ENCODE measurements at regions not wholly inside any gene's neighbourhood (a gene's known extent, or its start where the extent isn't known, plus 50 kb on each side); places are given as distances from the start of the nearest gene placed in this dataset.

DNA sequence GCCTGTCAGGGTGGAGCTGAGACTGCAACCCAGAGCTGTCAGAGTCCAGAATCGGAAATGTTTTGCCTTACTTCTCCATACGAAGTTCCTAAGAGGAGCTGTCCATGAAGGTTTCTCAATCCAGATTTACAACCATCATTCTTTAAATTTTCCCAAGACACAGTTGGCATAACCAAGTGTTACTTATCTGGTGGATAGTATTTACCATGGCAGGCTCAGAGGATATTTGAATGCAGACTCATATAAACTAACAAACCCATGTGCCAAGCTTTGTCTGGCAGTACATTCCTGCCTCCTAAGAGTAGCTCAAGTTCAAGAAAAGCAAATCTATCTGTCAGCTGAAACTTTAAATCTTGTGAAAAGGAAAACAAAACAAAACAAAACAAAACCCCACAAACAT is 267.9 kb downstream of the ZNF326 start (continued):
- TF ChIP-seq FOSL2 (IDR thresholded peaks at IDR 0.05): no peak
- no peak for TF ChIP-seq FOSL2 (CRISPR knock-in tag; IDR thresholded peaks at IDR 0.05)

DNA sequence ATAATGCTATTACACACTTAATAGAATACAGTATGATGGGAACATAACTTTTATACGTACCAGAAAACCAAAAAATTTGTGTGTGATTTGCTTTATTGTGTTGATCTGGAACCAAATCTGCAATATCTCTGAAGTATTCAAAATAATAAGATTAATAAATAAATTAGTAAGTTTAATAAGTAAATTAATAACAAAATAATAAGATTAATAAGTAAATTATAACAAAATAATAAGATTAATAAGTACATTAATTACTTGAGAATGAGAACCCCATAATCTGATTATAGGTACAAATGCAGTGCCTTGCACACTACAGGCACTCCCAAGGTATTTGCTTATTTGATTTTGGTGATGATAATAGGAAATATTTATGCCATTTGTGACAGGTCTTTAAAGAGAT is 267.4 kb downstream of the ZNF326 start:
- no peak for FAIRE-seq
- H3K4me3 ChIP-seq: no peak overlapping the region
- TF ChIP-seq MAZ (IDR thresholded peaks at IDR 0.05; ENCODE audit: borderline replicate concordance, low read depth, low read length) (no peak), HEYL (CRISPR knock-in tag; IDR thresholded peaks at IDR 0.05) (no peak), MAFK (IDR thresholded peaks at IDR 0.05; ENCODE audit: partially characterized antibody) (no peak), CBX8 (IDR thresholded peaks at IDR 0.05) (no peak), ZC3H11A (IDR thresholded peaks at IDR 0.05) (no peak), SMC3 (IDR thresholded peaks at IDR 0.05) (no peak), RNF2 (IDR thresholded peaks at IDR 0.05; ENCODE audit: borderline replicate concordance, low read depth) (no peak), CHD2 (IDR thresholded peaks at IDR 0.05; ENCODE audit: low read length, partially characterized antibody) (no peak), KDM1A (IDR thresholded peaks at IDR 0.05; ENCODE audit: low read depth) (no peak), GATA3 (IDR thresholded peaks at IDR 0.05; ENCODE audit: borderline replicate concordance) (no peak), RAD21 (conservative IDR thresholded peaks at IDR 0.05 in 1 of 2, IDR thresholded peaks at IDR 0.05 in 1 of 2) (no peak)
- TF ChIP-seq, protein P1, sequence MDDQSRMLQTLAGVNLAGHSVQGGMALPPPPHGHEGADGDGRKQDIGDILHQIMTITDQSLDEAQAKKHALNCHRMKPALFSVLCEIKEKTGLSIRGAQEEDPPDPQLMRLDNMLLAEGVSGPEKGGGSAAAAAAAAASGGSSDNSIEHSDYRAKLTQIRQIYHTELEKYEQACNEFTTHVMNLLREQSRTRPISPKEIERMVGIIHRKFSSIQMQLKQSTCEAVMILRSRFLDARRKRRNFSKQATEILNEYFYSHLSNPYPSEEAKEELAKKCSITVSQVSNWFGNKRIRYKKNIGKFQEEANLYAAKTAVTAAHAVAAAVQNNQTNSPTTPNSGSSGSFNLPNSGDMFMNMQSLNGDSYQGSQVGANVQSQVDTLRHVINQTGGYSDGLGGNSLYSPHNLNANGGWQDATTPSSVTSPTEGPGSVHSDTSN (IDR thresholded peaks at IDR 0.05): no peak
- TF ChIP-seq, protein P2, sequence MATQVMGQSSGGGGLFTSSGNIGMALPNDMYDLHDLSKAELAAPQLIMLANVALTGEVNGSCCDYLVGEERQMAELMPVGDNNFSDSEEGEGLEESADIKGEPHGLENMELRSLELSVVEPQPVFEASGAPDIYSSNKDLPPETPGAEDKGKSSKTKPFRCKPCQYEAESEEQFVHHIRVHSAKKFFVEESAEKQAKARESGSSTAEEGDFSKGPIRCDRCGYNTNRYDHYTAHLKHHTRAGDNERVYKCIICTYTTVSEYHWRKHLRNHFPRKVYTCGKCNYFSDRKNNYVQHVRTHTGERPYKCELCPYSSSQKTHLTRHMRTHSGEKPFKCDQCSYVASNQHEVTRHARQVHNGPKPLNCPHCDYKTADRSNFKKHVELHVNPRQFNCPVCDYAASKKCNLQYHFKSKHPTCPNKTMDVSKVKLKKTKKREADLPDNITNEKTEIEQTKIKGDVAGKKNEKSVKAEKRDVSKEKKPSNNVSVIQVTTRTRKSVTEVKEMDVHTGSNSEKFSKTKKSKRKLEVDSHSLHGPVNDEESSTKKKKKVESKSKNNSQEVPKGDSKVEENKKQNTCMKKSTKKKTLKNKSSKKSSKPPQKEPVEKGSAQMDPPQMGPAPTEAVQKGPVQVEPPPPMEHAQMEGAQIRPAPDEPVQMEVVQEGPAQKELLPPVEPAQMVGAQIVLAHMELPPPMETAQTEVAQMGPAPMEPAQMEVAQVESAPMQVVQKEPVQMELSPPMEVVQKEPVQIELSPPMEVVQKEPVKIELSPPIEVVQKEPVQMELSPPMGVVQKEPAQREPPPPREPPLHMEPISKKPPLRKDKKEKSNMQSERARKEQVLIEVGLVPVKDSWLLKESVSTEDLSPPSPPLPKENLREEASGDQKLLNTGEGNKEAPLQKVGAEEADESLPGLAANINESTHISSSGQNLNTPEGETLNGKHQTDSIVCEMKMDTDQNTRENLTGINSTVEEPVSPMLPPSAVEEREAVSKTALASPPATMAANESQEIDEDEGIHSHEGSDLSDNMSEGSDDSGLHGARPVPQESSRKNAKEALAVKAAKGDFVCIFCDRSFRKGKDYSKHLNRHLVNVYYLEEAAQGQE (IDR thresholded peaks at IDR 0.05): no peak
- TF ChIP-seq, protein P3, sequence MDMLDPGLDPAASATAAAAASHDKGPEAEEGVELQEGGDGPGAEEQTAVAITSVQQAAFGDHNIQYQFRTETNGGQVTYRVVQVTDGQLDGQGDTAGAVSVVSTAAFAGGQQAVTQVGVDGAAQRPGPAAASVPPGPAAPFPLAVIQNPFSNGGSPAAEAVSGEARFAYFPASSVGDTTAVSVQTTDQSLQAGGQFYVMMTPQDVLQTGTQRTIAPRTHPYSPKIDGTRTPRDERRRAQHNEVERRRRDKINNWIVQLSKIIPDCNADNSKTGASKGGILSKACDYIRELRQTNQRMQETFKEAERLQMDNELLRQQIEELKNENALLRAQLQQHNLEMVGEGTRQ (IDR thresholded peaks at IDR 0.05): no peak
- no peak overlapping the region for H3K4me2 ChIP-seq
- DNase-seq (ENCODE audit: low read depth in 1 of 2, low spot score in 1 of 2): no peak
- CTCF ChIA-PET: no interaction called here
- 2% methylated on average over 1 of the region's 1 CpG for WGBS (ENCODE audit: missing lambda C conversion rate)
- POLR2A ChIA-PET: no interaction called here
- no peak for ATAC-seq
- H3K27ac ChIP-seq: no peak overlapping the region
- no peaks in the 10 kb centered on the region for H3K9me3 ChIP-seq
- H3K4me1 ChIP-seq: no peaks in the 10 kb centered on the region

DNA sequence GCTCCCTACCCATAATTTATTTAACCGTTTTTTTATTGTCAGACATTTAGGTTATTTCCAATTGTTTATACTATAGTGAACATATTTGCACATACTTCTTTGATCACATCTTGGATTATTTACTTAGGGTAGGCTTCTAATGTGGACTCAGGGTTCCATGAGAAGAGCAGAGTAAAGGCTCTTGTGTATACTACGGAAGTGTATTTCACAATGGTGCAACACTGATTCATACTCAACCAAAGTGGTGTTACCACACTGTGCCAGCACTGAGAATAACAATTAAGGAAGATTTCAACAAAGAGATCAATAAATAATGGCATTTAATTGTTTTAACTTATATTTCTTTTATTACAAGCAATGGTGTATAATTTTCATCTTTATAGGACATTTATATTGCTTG is 251.2 kb downstream of the ZNF326 start:
- H3K4me2 ChIP-seq: no peak overlapping the region
- 1% methylated on average over 2 of the region's 2 CpGs for WGBS (ENCODE audit: missing lambda C conversion rate)
- DNase-seq (ENCODE audit: low read depth in 1 of 2, low spot score in 1 of 2) (no peak), FAIRE-seq (no peak), ATAC-seq (no peak)
- no peaks in the 10 kb centered on the region for H3K4me1 ChIP-seq
- no peaks in the 10 kb centered on the region for H3K9me3 ChIP-seq
- no peak overlapping the region for H3K27ac ChIP-seq
- no peak overlapping the region for H3K4me3 ChIP-seq
- ChIA-PET CTCF (no interaction called here), POLR2A (no interaction called here)
- TF ChIP-seq, protein P3 (IDR thresholded peaks at IDR 0.05): no peak
- no peak for TF ChIP-seq RCOR1 (IDR thresholded peaks at IDR 0.05; ENCODE audit: low read depth, low read length)
- TF ChIP-seq ZC3H11A (IDR thresholded peaks at IDR 0.05): no peak
- TF ChIP-seq NPAS2 (CRISPR knock-in tag; IDR thresholded peaks at IDR 0.05; ENCODE audit: borderline replicate concordance): no peak
- TF ChIP-seq, protein P4, sequence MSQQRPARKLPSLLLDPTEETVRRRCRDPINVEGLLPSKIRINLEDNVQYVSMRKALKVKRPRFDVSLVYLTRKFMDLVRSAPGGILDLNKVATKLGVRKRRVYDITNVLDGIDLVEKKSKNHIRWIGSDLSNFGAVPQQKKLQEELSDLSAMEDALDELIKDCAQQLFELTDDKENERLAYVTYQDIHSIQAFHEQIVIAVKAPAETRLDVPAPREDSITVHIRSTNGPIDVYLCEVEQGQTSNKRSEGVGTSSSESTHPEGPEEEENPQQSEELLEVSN (IDR thresholded peaks at IDR 0.05; ENCODE audit: borderline replicate concordance, low read depth): no peak
- TF ChIP-seq, protein P5, sequence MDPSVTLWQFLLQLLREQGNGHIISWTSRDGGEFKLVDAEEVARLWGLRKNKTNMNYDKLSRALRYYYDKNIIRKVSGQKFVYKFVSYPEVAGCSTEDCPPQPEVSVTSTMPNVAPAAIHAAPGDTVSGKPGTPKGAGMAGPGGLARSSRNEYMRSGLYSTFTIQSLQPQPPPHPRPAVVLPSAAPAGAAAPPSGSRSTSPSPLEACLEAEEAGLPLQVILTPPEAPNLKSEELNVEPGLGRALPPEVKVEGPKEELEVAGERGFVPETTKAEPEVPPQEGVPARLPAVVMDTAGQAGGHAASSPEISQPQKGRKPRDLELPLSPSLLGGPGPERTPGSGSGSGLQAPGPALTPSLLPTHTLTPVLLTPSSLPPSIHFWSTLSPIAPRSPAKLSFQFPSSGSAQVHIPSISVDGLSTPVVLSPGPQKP (IDR thresholded peaks at IDR 0.05; ENCODE audit: low read depth, low read length): no peak
- no peak for TF ChIP-seq ZFP36 (IDR thresholded peaks at IDR 0.05; ENCODE audit: borderline replicate concordance, partially characterized antibody)
- no peak for TF ChIP-seq KDM1A (IDR thresholded peaks at IDR 0.05; ENCODE audit: low read depth)
- no peak for TF ChIP-seq JUN (IDR thresholded peaks at IDR 0.05)
- TF ChIP-seq, protein P6, sequence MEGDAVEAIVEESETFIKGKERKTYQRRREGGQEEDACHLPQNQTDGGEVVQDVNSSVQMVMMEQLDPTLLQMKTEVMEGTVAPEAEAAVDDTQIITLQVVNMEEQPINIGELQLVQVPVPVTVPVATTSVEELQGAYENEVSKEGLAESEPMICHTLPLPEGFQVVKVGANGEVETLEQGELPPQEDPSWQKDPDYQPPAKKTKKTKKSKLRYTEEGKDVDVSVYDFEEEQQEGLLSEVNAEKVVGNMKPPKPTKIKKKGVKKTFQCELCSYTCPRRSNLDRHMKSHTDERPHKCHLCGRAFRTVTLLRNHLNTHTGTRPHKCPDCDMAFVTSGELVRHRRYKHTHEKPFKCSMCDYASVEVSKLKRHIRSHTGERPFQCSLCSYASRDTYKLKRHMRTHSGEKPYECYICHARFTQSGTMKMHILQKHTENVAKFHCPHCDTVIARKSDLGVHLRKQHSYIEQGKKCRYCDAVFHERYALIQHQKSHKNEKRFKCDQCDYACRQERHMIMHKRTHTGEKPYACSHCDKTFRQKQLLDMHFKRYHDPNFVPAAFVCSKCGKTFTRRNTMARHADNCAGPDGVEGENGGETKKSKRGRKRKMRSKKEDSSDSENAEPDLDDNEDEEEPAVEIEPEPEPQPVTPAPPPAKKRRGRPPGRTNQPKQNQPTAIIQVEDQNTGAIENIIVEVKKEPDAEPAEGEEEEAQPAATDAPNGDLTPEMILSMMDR (IDR thresholded peaks at IDR 0.05): no peak
